ENCODE measurements at regions not wholly inside any gene's neighbourhood (a gene's known extent, or its start where the extent isn't known, plus 50 kb on each side); places are given as distances from the start of the nearest gene placed in this dataset.

DNA sequence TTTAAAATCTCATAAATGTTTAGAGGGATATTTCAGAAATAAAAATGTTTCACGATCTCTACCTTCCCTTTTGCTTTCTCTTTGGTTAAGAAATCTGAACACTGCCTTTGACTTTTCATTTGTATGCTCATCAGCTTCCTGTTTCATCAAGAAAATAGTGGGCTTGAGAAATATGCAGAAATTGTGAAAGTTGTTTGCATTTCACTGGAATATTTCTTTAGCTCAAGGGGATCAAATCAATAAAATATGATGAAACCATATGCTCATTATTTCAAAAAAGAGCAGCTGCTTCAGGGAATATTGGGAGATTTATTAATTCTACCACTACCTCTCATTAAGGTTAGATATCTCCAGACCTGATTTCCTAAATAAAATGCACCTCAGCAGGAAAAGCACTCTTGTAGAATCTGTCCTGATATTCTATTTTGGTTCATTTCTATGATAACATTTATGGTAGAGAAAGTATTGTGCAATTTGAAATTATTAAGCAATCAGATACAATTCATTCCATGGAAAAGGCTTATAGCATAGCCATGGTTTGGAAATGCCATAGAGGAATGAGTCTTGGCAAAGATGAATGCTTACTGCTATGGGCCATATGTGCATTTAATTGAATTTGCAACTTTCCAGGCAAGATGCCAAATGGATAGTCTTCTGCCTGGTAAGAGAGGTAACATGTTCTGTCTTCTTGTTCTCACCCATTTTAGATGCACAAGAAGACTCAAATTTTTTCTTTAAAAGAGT is 212.6 kb upstream of the SLC16A7 start:
- TF ChIP-seq, protein P1, sequence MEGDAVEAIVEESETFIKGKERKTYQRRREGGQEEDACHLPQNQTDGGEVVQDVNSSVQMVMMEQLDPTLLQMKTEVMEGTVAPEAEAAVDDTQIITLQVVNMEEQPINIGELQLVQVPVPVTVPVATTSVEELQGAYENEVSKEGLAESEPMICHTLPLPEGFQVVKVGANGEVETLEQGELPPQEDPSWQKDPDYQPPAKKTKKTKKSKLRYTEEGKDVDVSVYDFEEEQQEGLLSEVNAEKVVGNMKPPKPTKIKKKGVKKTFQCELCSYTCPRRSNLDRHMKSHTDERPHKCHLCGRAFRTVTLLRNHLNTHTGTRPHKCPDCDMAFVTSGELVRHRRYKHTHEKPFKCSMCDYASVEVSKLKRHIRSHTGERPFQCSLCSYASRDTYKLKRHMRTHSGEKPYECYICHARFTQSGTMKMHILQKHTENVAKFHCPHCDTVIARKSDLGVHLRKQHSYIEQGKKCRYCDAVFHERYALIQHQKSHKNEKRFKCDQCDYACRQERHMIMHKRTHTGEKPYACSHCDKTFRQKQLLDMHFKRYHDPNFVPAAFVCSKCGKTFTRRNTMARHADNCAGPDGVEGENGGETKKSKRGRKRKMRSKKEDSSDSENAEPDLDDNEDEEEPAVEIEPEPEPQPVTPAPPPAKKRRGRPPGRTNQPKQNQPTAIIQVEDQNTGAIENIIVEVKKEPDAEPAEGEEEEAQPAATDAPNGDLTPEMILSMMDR (IDR thresholded peaks at IDR 0.05 in 2 of 3, conservative IDR thresholded peaks at IDR 0.05 in 1 of 3; ENCODE audit: borderline replicate concordance in 1 of 3, insufficient read depth in 1 of 3, low read depth in 2 of 3, low read length in 2 of 3): no peak
- no peak for TF ChIP-seq POLR2A (IDR thresholded peaks at IDR 0.05; ENCODE audit: borderline replicate concordance, extremely low read depth, insufficient read depth, insufficient read length)
- TF ChIP-seq MAX (IDR thresholded peaks at IDR 0.05): no peak
- no peak for TF ChIP-seq EZH2 (IDR thresholded peaks at IDR 0.05)
- no peak for TF ChIP-seq REST (IDR thresholded peaks at IDR 0.05; ENCODE audit: low read depth)
- no peak for TF ChIP-seq FOSL1 (IDR thresholded peaks at IDR 0.05; ENCODE audit: low read depth)
- no peak for TF ChIP-seq RAD21 (IDR thresholded peaks at IDR 0.05; ENCODE audit: low read depth)
- no peak for TF ChIP-seq YY1 (IDR thresholded peaks at IDR 0.05; ENCODE audit: extremely low read depth, insufficient replicate concordance, low read depth, low read length)
- no peak for TF ChIP-seq CEBPB (IDR thresholded peaks at IDR 0.05; ENCODE audit: low read depth)
- TF ChIP-seq ZNF274 (IDR thresholded peaks at IDR 0.05; ENCODE audit: low read depth, low read length): no peak
- no peak for TF ChIP-seq POLR2AphosphoS5 (IDR thresholded peaks at IDR 0.05; ENCODE audit: low read depth, low read length)
